ENCODE measurements at regions not wholly inside any gene's neighbourhood (a gene's known extent, or its start where the extent isn't known, plus 50 kb on each side); places are given as distances from the start of the nearest gene placed in this dataset.

DNA sequence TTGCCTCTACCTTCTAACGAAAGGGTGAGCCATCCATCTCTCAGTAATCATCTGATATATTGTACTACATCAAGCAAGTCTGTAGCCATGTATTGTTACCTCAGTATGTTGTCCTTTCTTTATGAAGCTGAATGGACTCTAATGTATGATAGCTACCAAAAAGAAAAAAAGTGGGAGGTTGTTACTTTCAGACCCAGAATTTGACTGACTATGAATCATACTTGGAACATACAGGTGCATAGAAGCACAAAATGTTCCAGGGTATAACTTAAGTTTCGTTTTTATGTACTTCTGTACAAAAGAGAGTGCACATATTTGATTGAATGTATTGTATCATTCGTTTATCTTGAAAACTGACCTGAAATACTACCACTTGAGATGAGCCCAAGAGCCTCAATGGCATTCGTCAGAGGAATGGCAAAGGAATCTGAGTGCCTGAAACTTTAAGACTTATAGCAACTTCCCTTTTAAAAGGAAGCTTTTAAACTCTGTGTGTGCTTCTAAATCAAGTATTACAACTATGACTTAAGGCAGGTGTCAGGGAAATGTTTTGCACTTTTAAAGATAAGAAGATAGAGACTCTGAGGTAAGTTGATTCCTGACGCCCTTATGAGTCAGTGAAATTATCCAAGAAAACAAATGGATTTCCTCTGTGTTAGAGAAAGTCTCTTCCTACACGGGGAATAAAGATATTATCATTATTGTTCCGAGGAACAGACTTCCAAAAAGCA is 951.5 kb downstream of the GALC start:
- no peak for DNase-seq

DNA sequence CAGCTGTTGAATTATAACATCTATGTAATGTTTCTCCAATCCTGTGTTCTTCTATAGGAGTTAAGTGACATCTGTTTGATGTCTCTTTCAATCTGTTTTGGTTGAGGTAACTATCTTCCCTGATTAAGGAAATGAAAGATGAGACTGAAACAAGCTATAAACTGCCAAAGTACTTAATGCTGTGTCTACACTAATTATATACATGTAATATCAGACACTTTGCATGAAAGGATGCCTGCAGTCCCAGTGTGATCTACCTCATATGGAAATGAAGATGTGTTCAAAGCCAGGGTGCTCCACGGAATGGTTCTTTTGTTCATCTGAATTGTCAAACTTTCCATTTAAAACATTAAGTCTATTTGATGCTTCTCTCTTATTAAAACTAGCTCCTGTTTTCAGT is 958.3 kb downstream of the GALC start:
- DNase-seq, result no peak

DNA sequence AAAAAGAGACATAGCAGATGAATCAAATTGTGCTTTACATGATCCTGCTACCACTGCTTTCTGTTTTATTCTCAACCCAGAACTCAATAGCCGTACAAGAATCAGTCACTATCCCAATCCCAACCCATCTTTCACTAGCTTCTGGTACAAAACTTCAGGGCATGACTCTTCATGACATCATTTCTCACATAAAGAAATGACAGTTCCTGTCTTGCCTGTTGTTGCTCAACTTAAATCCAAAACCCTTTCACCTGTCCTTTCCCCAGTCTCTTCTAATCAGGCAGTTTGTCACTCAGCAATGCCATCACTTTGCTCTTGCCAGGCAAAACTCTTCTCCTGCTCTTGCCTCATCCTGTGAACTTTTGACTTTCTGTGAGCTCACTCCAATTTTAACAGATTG is 962.8 kb downstream of the GALC start:
- DNase-seq, result no peak

DNA sequence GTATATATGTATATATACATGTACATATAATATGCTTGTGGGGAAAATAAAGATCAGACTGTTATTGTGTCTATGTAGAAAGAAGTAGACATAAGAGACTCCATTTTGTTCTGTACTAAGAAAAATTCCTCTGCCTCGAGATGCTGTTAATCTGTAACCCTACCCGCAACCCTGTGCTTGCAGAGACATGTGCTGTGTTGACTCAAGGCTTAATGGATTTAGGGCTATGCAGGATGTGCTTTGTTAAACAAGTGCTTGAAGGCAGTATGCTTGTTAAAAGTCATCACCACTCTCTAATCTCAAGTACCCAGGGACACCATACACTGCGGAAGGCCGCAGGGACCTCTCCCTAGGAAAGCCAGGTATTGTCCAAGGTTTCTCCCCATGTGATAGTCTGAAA is 972.9 kb downstream of the GALC start:
- DNase-seq, result peak; percentile 82

DNA sequence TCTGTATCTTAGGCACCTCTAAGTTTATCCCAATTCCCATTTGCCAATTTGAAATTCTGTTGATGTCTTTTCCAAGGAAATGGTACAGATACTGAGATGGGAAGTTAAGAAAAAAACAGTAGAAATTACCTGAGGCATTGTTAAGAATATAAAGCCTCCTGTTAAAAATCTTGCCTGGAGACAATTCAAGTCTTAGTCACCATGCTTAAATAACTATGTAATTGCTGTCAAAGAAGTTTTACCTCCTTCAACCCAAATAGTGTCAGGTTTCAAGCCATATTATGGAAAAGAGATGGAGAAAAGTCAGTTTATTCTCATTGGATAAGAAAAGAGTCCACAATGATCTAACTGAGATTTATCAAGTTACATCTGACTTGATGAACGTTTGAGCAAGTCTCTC is 974.7 kb downstream of the GALC start:
- no peak for DNase-seq

DNA sequence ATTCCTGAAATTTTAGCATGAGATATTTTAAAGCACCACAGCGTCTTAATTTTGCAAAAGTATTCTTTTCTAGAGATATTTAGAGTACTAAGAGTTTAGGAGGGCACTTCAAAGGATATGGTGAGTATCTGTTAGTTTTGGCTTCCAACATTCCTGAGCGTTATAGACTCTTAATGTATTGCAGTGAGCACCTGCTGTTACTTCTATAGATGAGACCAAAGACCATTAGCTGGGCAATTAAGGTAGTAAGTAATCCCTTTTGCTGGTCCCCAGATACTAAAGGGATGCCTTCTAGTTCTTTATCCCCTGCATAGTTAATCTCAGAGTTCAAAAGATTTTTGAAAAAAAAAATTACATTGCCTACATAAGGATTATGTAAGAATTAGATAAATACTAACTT is 975.6 kb downstream of the GALC start:
- DNase-seq, result peak; percentile 93

DNA sequence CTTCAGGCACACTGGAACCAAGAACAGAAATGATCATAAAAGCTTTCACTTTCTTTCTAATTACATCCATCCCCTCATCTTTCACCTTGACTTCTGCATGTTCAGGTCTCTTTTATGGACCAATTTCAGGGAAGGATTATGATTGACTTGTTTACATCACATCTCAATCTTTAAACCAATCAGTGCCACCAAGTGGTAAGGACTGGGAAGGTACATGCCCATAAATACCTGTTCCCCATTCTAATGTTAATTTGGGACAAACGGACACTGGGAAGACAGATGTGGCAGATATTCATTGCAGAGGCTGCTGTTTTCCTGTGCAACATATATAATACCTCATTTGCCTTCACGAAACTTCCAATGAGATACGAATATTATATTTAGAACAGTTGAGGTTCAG is 978.1 kb downstream of the GALC start:
- DNase-seq, result peak; percentile 18

DNA sequence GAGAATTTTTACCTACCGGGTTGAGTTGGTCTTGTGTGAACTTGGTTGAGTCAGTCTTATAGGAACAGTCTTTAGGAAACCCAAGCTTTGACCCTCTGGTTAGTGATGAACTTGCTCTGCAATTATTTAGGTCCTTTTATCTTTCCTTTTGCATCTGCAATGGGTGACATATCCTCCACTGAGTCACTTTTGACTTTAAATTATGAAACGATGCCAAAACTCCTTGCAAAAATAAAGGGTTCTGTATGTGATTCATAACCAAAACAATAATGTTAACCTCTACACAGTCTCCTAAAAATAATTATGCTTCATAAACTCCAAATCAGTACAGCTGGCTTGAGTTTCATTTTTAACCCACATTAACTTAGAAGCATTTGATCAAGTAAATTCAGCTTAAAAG is 979.4 kb downstream of the GALC start:
- no peak for DNase-seq

DNA sequence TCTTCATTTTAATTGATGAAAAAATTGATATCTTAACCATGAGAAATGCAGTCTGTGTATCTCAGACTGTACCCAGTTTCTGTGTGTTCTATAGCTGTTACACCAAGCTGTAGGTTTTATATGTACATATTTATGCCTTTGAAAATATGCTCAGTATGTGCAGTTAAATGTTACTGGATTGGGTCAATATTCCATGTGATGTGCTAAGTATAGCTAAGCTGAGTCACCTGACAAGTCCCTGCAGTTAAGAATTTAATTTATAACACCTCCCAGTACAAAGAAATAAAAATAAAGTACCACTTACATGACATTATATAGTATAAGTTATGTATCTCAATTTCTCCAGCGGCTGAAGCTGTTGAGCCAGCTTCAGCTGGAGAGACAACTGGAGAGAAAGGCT is 984.0 kb downstream of the GALC start:
- no peak for DNase-seq

DNA sequence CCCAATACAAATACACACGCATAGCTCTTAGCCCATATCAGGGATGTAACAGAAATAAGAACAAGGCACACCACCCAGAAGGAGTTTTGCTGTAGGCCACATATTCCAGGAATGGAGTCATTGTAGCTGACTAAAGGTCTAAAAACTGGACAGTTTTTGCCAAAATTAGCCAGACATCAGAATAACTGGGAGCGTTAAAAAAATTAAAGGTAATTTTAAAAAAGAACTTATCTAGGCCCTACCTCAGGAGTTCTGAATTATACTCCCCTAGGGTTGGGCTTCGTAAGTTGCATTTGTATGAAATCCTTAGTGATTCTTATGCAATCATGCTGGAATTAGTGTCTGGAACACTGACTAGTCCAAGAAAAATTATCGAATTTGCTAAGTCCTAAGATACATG is 987.7 kb downstream of the GALC start:
- no peak for DNase-seq

DNA sequence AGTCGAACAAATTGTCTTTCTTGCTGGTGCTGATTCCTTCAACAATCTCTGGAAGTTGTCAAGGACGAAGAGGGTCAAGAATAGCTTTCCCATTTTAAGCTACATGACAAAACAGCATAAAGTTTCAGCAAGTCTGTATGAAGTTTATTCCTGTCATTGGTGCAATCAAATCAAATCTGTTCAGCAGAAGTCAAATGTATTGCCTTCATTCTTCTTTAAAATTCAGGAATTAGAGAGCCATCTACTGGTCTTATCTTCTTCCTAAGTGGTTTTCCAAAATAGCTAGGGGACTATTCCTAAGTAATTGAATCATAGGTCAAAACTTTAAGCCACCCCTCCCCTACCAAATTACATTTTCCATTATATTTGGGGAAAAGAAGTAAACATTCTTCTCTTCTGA is 990.2 kb downstream of the GALC start:
- DNase-seq, result peak; percentile 6

DNA sequence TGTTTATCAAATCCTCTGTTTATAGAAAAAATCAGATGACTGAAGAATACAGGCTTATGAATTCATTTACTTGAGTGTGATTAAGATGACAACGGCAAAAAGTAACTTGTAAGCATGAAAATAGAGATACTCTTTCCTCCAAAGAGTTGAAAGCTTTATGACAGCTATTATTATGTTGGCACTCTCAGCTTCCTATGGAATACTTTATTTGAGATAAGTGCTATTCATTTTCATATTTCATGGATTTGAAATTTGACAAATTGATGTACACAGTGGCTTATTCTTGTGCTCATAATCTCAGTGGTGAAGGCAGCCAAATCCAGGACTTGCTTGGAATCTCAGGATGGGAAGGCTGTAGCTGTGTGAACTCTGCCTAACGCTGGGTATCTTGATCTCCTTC is 991.6 kb downstream of the GALC start:
- no peak for DNase-seq

DNA sequence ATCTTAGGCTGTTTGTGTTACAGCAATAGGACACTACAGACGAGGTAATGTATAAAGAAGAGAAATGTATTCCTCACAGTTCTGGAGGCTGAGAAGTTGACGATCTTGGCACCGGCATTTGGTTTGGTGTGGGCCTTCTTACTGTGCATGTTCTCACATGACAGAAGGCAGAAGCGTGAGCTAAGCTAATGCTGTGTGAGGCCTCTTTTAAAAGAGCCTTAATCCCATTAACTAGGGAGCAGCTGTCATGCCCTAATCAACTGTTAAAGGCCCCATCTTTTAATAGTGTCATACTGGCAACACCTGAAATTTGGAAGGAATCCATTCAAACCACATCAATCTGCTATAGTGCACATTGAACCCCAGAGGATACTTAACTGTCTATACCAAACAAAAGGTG is 992.9 kb downstream of the GALC start:
- peak; percentile 97 for DNase-seq

DNA sequence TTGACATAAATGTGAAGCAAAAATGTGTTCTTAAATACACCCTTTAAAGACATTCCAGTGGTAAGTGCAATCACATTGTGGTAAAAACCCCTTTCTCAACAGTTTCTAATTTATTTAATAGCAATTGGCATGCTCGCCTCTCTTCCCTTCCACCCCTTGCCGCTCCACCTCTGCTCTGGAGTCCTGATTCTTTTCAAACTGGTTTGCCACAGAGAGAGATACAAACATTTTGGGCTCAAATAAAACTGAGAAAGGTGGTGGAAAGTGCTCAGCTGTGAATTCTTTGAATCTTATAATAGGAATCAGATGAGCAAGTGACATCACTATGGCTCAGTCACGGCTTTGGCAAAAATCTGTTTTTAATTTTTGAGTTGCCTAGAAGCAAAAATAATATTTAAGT is 993.9 kb downstream of the GALC start:
- DNase-seq, result no peak

DNA sequence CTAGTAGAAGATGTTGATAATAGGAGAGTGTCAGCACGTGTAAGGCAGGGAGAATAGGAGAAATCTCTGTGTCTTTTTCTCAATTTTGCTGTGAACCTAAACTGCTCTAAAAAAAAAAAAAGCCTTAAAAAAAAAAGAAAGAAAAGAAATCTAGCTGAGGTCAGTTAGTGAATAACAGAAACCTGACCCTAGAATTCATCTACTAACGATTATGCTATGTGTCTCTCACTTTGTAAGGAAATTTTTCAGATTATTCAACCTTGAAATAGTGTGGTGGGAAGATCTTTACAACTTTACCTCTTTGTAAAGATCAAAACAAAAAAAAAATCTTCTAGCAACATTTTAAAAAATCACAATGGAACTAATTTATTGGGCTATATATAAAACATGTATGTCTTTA is 995.7 kb downstream of the GALC start:
- no peak for DNase-seq

DNA sequence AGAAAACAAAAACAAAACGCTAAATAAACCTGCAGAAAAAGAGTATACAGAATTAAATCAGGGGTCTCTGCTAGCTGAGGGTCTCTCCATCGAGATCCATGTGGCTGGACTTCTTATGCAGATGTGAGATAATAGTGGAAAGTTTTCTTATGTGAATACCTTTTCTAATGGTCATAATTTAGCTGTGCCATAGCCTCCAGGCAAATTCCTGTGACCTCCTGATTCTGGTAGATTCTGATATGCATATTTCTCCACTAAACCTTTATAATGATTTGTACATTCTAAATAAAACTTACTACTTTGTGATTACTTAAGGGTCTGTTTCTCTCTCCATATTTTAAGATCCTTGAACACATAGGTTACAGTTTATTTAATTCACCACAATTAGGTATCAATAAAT is 1002.6 kb downstream of the GALC start:
- DNase-seq, result no peak

DNA sequence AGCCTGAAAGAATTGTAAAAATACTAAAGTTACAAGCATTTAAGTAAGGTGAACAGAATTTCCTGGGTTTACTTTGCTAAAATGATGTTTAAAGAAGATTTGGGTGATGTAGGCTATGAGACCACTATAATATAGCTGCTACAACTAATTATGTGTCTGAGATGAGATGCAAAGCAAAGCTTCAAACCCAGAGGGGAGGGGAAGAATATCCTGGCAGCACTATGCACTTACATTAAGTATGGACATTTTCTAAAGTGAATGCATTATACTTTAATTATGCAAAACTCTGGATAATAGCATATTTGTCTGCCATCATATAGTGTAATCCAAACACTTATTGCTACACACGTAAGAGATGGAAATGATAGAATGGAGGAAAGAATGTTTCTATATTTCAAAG is 1003.7 kb downstream of the GALC start:
- DNase-seq, result no peak

DNA sequence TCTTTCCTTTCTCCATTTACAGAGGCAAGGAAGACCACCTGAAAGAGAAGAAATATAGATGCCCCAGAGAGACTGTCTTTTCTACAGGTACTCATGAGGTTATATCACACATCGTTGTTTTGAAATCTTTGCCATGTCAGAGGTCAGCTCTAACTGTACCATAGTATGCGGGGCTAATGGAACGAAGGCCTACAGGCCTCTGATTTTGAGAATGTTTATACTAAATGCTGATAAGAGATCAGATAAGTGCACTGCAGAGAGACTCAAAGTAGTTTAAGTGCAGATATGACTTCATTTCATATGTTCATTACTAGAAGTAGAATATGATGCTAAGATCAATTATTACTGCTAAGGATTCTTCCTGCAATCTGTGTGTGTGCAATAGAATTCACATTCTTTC is 1005.0 kb downstream of the GALC start:
- DNase-seq, result no peak

DNA sequence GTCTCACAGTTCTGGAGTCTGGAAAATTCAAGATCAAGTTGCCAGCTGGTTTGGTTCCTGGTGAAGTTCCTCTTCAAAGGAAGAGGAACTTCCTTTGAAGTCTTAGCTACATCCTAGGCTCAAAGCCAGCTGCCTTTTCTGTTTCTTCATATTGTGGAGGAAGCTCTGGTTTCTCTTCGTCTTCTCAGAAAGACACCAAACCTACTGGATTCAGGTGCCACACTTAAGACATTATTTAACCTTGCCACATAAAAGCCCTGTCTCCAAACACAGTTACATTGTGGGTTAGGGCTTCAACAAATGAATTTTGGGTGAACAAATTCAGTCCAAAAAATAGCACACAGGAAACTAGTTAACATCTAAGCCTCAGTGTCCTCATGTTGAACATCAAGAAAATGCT is 1019.8 kb downstream of the GALC start:
- no peak for DNase-seq

DNA sequence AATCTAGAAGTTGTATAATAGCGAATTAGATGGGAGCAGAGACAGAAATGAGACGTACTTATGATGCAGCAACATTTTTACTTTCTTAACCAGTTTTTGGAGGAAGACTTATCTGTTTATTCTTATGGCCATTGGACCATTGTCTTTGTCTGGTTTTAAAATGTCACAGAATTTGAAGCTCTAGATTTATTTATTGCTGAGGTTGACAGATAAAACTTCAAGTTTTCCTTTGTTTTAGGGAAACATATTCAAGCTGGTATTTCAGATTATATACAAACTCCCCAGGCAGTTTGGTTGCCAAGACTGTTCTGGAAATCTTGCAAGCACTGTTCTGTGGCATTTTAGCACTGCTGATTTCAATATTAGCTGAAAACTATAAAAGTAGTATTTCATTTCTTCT is 1021.7 kb downstream of the GALC start:
- DNase-seq, result no peak

DNA sequence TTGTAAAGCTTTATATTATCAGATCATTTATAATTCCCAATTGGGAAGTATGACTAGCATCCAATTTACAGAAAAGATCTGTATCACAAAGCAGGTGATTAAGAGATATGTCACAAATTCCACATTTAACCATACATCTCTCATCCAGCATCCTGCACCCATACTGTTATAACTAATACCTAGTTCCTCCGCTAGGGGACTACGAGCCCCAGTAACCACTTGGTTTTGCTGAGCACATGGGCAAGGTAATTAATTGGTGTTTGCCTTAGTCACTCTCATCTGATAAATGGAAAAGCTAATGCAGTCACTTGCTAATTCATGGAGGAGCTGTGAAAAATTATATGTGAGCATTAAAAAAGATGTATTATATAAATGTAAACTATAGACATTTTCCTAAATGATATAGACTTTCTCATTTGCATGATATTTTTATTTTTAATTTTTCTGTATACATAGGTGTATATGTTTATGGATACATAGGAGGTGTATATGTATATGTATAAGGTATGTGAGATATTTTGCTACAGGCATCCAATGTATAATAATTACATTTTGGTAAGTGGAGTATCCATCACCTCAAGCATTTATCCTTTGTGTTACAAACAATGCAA is 1031.8 kb downstream of the GALC start:
- DNase-seq, result peak; percentile 13

DNA sequence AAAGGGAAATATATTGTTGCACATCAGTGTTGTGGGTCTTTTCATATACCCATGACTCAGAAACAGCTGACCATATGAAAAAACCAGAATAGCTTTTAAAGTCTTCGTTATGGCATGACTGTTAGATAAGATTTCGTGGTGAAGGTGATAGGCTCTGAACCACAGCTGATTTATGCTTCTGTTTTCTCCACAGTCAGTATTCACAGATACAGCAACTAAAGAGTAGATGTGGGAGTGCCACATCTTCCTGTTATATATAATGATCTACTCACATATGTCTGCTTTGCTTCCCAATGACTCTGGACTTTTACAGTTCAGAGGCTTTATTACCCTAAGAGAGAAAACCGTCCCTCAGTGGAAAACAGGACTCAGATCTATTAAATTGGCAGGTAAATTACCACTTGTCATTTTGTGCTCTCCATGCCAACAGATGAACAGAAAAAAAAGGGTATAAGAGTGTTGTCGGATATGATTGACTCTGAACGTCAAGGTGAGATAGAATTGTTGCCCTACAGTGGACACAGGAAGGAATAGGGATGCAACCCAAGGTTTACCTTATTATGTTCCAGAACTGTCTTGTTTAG is 1037.1 kb downstream of the GALC start:
- DNase-seq, result no peak

DNA sequence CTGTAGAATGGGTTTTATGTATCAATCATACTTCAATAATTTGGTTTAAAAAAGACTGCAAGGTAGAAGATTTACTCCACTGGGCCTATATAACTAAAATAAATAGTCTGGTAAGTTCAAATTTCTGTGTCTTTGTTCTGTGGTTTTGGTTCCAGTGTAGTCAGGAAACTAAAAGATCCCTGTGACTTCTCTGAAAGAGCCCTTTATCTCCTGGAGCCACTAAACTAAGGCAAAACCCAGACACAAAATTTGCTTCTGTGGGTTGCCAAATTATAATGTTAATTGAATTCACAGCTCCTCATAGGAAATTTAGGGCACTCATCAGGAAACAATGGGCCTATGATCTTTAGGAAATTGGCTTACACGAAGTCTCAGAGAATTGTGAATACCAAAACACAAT is 1038.4 kb downstream of the GALC start:
- no peak for DNase-seq

DNA sequence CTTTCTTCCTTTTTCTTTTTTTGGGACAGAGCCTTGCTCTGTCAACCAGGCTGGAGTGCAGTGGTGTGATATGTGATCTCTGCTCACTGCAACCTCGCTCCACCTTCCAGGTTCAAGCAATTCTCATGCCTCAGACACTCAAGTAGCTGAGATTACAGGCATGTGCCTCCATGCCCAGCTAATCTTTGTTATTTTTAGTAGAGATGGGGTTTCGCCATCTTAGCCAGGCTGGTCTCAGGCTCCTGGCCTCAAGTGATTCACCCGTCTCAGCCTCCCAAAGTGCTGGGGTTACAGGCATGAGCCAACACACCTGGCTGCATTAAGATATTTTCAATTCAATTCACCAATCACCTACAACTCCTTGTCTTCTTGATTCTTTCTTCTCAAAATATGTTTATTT is 1046.5 kb downstream of the GALC start:
- no peak for DNase-seq

DNA sequence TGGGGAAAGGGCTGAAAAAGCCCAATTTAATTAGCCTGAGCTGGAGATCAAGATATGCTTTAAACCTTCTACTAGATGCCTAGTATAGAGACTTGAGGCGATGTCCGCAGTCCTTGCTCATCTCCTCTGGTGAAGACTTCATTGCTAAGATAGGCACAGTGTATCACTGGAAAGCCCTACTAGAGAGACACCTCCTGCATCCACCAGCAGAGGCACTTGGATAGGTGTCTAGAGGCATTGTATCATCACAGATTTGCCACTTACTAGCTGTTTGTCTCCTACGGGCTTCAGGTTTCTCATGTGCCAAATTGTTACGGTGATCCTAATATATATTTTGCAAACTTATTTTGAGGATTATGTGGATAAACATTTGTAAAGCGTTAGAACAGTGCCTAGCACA is 1048.5 kb downstream of the GALC start:
- DNase-seq, result no peak
